GM12878 (cell line): ENCODE measurements at regions not wholly inside any gene's neighbourhood (a gene's known extent, or its start where the extent isn't known, plus 50 kb on each side); places are given as distances from the start of the nearest gene placed in this dataset.

Source experiments
- DPF2 ChIP-seq: fragments of 450-650 bp; IDR thresholded peaks from 2 replicates; pipeline ENCODE4 v1.6.1; 2017; ENCODE audit warnings: mild to moderate bottlenecking
- MTA3 ChIP-seq: IDR thresholded peaks from 2 replicates; pipeline ENCODE4 v1.6.1; 2012; ENCODE audit warnings: low read length, inconsistent platforms, borderline replicate concordance
- NFIC ChIP-seq: IDR thresholded peaks from 2 replicates; pipeline ENCODE4 v1.6.1; 2012; ENCODE audit warnings: low read depth, mild to moderate bottlenecking, inconsistent platforms, low read length, moderate library complexity
- POLR2A ChIP-seq: IDR thresholded peaks from 2 replicates; pipeline ENCODE4 v1.6.1; 2011; ENCODE audit warnings: low read depth, mild to moderate bottlenecking, low read length
- POLR2AphosphoS5 ChIP-seq: IDR thresholded peaks from 2 replicates; pipeline ENCODE4 v1.6.1; 2011; ENCODE audit warnings: mild to moderate bottlenecking, low read length, inconsistent platforms
- SMARCA5 ChIP-seq: fragments of 450-650 bp; IDR thresholded peaks from 2 replicates; pipeline ENCODE4 v1.6.1; 2017; ENCODE audit warnings: mild to moderate bottlenecking
- SP1 ChIP-seq: IDR thresholded peaks from one replicate; pipeline ENCODE4 v1.6.1; 2011; ENCODE audit warnings: low read depth, low read length
- TAF1 ChIP-seq: IDR thresholded peaks from 2 replicates; pipeline ENCODE4 v1.6.1; 2011; ENCODE audit warnings: mild to moderate bottlenecking, low read depth, low read length, borderline replicate concordance
- TF ChIP-seq, protein P1 (sequence below), 3 experiments: IDR thresholded peaks in 2 of 3; conservative IDR thresholded peaks in 1 of 3; 2 replicates each; pipeline ENCODE4 v1.5.1; 2011; ENCODE audit warnings: low read depth in 3 of 3, low read length in 3 of 3, mild to moderate bottlenecking in 3 of 3, control low read depth in 2 of 3, moderate library complexity in 2 of 3, inconsistent platforms in 1 of 3, mixed read lengths in 1 of 3; ENCODE audit not compliant: control insufficient read depth in 2 of 3, insufficient read depth in 1 of 3; ENCODE audit errors: extremely low read depth in 1 of 3
- TF ChIP-seq, protein P2 (sequence below): IDR thresholded peaks from 2 replicates; pipeline ENCODE4 v1.6.1; 2012; ENCODE audit warnings: mild to moderate bottlenecking, low read depth, low read length

DNA sequence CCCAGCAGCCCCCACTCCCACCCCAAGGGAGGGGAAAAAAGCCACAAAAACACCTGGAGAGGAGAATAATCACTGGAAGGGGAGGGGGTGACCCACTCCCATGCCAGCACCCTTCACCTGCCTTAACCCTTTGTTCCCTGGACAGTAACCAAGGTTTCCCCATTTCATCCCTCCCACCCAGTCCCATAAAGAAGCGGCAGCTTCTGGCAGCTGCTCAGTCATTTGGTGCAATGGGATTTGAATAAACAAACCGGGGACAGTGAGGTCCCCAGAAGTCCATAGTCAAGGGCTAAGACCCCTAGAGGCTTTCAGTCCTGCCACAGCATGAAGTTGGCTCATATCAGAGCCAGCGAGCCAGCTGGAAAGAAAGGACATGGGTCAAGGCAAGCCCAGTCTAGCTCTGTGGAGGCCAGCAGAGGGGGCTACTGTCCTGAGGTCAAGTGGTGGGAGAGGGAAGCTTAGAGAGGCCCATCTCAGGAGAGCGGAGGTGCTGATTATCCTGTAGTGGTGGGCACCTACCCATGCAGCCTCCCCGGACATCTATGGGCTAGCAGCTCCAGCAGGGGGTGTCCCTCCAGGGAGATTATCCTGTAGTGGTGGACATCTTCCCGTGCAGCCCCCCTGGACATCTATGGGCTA is 58.9 kb upstream of the LBX1 start:
- TF ChIP-seq, protein P1, sequence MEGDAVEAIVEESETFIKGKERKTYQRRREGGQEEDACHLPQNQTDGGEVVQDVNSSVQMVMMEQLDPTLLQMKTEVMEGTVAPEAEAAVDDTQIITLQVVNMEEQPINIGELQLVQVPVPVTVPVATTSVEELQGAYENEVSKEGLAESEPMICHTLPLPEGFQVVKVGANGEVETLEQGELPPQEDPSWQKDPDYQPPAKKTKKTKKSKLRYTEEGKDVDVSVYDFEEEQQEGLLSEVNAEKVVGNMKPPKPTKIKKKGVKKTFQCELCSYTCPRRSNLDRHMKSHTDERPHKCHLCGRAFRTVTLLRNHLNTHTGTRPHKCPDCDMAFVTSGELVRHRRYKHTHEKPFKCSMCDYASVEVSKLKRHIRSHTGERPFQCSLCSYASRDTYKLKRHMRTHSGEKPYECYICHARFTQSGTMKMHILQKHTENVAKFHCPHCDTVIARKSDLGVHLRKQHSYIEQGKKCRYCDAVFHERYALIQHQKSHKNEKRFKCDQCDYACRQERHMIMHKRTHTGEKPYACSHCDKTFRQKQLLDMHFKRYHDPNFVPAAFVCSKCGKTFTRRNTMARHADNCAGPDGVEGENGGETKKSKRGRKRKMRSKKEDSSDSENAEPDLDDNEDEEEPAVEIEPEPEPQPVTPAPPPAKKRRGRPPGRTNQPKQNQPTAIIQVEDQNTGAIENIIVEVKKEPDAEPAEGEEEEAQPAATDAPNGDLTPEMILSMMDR (IDR thresholded peaks at IDR 0.05 in 2 of 3, conservative IDR thresholded peaks at IDR 0.05 in 1 of 3; ENCODE audit: control insufficient read depth in 2 of 3, extremely low read depth in 1 of 3, insufficient read depth in 1 of 3, low read depth in 3 of 3, low read length in 3 of 3): peak; percentile 26 to 41 (median 27); a peak in 4 of 6 replicates
- TF ChIP-seq MTA3 (no peak), DPF2 (no peak), TAF1 (no peak), POLR2AphosphoS5 (no peak), NFIC (no peak), POLR2A (no peak), SP1 (no peak), SMARCA5 (no peak)
- TF ChIP-seq, protein P2, sequence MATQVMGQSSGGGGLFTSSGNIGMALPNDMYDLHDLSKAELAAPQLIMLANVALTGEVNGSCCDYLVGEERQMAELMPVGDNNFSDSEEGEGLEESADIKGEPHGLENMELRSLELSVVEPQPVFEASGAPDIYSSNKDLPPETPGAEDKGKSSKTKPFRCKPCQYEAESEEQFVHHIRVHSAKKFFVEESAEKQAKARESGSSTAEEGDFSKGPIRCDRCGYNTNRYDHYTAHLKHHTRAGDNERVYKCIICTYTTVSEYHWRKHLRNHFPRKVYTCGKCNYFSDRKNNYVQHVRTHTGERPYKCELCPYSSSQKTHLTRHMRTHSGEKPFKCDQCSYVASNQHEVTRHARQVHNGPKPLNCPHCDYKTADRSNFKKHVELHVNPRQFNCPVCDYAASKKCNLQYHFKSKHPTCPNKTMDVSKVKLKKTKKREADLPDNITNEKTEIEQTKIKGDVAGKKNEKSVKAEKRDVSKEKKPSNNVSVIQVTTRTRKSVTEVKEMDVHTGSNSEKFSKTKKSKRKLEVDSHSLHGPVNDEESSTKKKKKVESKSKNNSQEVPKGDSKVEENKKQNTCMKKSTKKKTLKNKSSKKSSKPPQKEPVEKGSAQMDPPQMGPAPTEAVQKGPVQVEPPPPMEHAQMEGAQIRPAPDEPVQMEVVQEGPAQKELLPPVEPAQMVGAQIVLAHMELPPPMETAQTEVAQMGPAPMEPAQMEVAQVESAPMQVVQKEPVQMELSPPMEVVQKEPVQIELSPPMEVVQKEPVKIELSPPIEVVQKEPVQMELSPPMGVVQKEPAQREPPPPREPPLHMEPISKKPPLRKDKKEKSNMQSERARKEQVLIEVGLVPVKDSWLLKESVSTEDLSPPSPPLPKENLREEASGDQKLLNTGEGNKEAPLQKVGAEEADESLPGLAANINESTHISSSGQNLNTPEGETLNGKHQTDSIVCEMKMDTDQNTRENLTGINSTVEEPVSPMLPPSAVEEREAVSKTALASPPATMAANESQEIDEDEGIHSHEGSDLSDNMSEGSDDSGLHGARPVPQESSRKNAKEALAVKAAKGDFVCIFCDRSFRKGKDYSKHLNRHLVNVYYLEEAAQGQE: no peak
